ENCODE measurements at regions not wholly inside any gene's neighbourhood (a gene's known extent, or its start where the extent isn't known, plus 50 kb on each side); places are given as distances from the start of the nearest gene placed in this dataset.

DNA sequence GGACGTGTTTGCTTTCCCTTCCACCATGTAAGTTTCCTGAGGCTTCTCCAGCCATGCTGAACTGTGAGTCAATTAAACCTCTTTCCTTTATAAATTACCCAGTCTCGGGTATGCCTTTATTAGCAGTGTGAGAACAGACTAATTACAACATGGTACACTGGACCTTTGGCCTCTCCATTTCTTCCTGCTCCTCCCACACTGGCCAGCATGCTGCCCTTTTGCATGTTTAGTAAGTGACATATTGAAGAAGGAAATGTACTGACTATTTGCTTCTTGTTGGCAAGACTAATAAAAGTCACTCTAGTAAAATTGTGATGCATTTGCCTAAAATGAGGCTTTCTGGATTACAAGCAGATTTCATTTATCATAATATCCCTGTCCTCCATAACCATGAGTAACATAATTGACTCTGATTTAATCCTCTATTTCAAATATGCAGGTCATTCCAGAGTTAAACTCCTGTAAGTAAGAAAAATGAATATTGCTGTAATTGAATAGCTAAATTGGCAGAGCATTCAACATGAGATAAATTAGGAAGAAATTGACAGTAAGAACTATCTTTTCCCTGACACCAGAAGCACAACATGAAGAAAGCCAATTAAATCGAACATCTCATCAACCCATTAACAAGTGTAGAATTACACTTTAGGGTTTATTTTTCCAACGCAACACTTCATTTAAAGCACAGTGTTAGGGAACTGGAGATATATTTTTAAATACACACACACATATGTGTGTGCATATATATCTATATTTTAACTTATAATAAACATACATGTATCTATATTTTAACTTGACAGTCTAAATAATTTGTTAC, 427.8 kb upstream of the ZP4 start:
- in situ Hi-C loops (cut with MboI; ENCODE audit: low pct_unique_long_range_greater_than_20kb, low sequenced_read_pairs, unreplicated experiment), result no loop called here
- TF ChIP-seq, protein P1, sequence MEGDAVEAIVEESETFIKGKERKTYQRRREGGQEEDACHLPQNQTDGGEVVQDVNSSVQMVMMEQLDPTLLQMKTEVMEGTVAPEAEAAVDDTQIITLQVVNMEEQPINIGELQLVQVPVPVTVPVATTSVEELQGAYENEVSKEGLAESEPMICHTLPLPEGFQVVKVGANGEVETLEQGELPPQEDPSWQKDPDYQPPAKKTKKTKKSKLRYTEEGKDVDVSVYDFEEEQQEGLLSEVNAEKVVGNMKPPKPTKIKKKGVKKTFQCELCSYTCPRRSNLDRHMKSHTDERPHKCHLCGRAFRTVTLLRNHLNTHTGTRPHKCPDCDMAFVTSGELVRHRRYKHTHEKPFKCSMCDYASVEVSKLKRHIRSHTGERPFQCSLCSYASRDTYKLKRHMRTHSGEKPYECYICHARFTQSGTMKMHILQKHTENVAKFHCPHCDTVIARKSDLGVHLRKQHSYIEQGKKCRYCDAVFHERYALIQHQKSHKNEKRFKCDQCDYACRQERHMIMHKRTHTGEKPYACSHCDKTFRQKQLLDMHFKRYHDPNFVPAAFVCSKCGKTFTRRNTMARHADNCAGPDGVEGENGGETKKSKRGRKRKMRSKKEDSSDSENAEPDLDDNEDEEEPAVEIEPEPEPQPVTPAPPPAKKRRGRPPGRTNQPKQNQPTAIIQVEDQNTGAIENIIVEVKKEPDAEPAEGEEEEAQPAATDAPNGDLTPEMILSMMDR (IDR thresholded peaks at IDR 0.05; ENCODE audit: extremely low read depth, insufficient read depth, missing control alignments), result no peak
- DNase-seq (ENCODE audit: low spot score), result no peak

DNA sequence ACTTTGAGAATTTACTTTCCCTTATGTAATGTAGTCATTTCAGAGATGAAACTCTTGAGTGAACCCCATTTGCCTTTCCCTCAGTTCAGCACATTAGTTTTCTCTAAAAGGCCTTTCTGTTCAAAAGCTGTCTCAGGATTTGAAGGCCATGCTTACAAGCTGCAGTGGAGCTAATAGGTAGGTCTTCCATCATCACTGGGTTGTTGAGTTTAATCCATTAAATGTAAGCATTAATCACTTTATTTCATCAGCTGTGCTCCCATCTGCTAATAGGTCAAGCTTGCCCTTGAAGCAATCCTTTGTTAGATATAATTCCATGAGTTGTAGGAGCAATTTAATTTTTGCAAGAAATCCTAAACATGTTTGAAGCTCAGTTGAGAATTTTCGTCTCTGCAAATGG, 422.2 kb upstream of the ZP4 start:
- DNase-seq (ENCODE audit: low spot score), result no peak
- TF ChIP-seq, protein P1 (IDR thresholded peaks at IDR 0.05; ENCODE audit: extremely low read depth, insufficient read depth, missing control alignments), result no peak
- in situ Hi-C loops (cut with MboI; ENCODE audit: low pct_unique_long_range_greater_than_20kb, low sequenced_read_pairs, unreplicated experiment), result no loop called here

DNA sequence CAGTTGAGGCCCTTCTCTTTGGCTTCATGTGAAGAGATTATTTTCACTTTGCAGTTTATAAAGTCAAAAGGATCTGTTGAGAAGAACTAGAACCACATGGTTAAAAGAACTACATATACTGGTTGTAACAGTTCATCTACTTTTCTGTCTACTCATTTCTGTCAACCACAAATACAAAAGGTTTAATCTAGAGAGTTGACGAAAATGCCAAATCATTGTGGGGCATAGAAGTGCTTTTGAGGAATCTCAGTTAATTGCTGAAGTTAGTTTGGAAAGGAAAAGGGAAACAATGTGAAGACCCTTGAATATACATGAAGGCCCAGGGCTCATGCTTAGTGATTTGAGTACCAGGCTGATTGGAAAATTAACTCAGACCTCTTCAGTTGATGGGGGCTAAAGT, 415.7 kb upstream of the ZP4 start:
- TF ChIP-seq, protein P1 (IDR thresholded peaks at IDR 0.05; ENCODE audit: extremely low read depth, insufficient read depth, missing control alignments), result no peak
- no peak for DNase-seq (ENCODE audit: low spot score)
- in situ Hi-C loops (cut with MboI; ENCODE audit: low pct_unique_long_range_greater_than_20kb, low sequenced_read_pairs, unreplicated experiment), result no loop called here

DNA sequence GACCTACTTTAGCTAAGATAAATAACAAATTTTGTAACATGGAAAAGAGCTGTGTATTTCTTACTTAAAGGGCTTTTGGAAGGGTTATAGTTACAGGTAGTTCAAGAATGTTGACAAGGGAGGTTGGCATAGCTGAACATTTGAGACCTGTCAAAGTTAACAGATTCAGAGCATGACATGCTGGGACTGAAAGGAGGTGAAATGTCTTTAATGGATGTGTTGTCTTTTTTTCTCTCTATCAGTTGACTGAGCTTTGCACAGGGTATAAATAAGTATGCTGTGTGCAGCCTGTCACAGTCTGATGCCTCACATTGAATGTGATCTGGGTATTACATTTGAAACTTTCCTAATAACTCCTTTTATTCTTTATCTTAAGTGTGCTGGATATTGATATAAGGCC, 411.9 kb upstream of the ZP4 start:
- TF ChIP-seq, protein P1 (IDR thresholded peaks at IDR 0.05; ENCODE audit: extremely low read depth, insufficient read depth, missing control alignments), result no peak
- no peak for DNase-seq (ENCODE audit: low spot score)
- in situ Hi-C loops (cut with MboI; ENCODE audit: low pct_unique_long_range_greater_than_20kb, low sequenced_read_pairs, unreplicated experiment), result no loop called here

DNA sequence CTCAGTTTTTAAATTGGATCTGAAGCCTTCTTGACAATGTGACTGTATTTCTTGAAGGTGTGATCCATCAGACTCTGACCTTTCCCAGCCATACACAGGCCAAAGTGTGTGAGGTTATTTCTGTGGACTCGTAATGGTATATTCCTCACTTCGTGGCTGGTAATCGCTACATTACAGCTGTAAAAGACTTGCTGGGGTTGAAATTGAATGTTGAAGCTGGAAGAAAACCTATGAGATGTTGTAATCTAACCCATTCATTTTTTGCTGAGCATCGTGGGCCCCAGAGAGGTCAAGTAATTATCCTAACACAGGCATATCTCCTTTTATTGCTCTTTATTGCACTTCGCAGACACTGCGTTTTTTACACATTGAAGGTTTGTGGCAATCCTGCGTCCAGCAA, 405.6 kb upstream of the ZP4 start:
- no peak for DNase-seq (ENCODE audit: low spot score)
- in situ Hi-C loops (cut with MboI; ENCODE audit: low pct_unique_long_range_greater_than_20kb, low sequenced_read_pairs, unreplicated experiment), result no loop called here
- TF ChIP-seq, protein P1 (IDR thresholded peaks at IDR 0.05; ENCODE audit: extremely low read depth, insufficient read depth, missing control alignments), result no peak

DNA sequence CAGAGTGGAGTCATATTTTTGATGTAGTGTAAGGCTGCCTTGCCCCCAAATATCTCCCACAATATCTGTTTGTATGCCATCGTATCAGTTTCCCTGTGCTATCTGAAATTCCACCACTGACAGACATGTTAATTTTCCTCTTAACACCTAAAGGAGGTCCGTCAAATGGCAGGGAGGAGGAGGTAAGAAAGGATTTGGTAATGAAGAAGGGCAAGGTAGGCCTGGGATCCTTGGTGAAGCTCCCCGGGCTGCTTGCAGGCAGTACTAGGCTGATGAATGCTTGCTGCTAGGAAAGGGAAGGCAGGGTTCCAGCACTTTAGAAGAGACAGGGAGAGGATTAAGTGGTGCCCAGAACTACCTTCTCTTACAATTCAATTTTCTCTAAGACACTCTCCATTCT, 402.4 kb upstream of the ZP4 start:
- no peak for DNase-seq (ENCODE audit: low spot score)
- TF ChIP-seq, protein P1 (IDR thresholded peaks at IDR 0.05; ENCODE audit: extremely low read depth, insufficient read depth, missing control alignments), result no peak
- in situ Hi-C loops (cut with MboI; ENCODE audit: low pct_unique_long_range_greater_than_20kb, low sequenced_read_pairs, unreplicated experiment), result no loop called here
